GM12873 (cell line): ENCODE measurements at regions not wholly inside any gene's neighbourhood (a gene's known extent, or its start where the extent isn't known, plus 50 kb on each side); places are given as distances from the start of the nearest gene placed in this dataset.

Source experiments
- CTCF ChIP-seq: IDR thresholded peaks from 2 replicates; pipeline ENCODE4 v1.5.1; 2012; ENCODE audit warnings: low read depth, mild to moderate bottlenecking, moderate library complexity, low read length, control low read depth; ENCODE audit not compliant: insufficient read depth; ENCODE audit errors: missing control alignments

- no peak for TF ChIP-seq CTCF
These were observed 259.4 kb downstream of the PPP1R3A start for GRCh38 chr7:113659416-113659815.

GRCh38 chr7:113657603-113658002 is 261.2 kb downstream of the PPP1R3A start:
- no peak for TF ChIP-seq CTCF

- TF ChIP-seq CTCF = no peak
These were observed 266.3 kb downstream of the PPP1R3A start for GRCh38 chr7:113652501-113652900.

GRCh38 chr7:113649556-113649955 is 269.3 kb downstream of the PPP1R3A start:
- no peak for TF ChIP-seq CTCF

GRCh38 chr7:113639221-113639620 is 279.6 kb downstream of the PPP1R3A start:
- no peak for TF ChIP-seq CTCF

GRCh38 chr7:113636727-113637421 is 281.9 kb downstream of the PPP1R3A start:
- no peak for TF ChIP-seq CTCF

GRCh38 chr7:113635492-113635891 is 283.3 kb downstream of the PPP1R3A start:
- TF ChIP-seq CTCF = no peak

- TF ChIP-seq CTCF = no peak
These were observed 285.7 kb downstream of the PPP1R3A start for GRCh38 chr7:113633073-113633472.
